Endometrial microvascular endothelial cells (primary cell): ENCODE measurements at regions not wholly inside any gene's neighbourhood (a gene's known extent, or its start where the extent isn't known, plus 50 kb on each side); places are given as distances from the start of the nearest gene placed in this dataset.

Experiments used
- in situ Hi-C: cut with HindIII; loops from 2 replicates; pipeline ENCODE4 v1.10.0; 2017; ENCODE audit warnings: low sequenced_read_pairs, low pct_unique_long_range_greater_than_20kb; ENCODE audit errors: inconsistent ontology term

DNA sequence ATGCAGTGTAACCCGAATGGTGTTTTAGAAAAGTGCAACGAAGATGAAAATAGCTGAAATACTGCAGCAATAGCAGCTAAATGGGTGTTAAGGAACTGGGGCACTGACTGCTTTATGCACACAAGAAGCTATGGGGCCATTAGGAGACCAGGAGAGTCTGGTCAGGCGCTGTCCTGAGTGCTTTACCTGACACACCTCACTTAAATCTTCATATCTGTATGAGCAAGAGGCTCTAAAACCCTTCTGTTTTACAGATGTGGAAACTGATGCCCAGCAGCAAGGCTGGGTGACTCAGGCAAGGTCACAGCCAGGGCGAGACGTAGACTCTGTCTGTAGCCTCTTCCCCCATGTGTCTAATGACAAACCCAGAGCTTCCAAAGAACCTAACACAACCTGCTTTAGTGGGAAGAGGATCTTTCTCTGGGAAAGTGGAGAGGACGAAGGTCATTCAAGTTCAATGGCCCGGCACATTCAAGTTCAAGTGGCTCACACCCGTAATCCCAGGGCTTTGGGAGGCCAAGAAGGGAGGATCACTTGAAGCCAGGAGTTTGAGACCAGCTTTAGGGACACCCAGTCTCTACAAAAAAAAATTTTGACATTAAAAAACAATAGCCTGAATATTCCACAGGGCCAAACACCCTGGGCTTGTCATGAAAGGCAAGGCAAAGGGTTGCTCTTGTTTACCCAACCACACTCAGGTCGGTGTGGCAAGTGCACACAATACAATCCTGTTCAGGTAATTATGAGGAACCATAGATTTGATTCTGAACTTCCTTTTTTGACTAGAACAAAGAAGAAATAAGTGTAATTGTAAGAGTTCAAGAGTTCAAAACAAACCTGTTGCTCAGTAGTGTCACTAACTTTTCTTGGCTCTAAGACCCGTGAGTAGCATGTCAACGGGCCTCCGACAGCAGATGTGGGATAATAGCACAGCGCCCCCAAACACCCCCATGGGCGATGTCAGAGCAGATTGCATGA, 53.7 kb upstream of the KLF6 start:
- in situ Hi-C loops = no loop called here

DNA sequence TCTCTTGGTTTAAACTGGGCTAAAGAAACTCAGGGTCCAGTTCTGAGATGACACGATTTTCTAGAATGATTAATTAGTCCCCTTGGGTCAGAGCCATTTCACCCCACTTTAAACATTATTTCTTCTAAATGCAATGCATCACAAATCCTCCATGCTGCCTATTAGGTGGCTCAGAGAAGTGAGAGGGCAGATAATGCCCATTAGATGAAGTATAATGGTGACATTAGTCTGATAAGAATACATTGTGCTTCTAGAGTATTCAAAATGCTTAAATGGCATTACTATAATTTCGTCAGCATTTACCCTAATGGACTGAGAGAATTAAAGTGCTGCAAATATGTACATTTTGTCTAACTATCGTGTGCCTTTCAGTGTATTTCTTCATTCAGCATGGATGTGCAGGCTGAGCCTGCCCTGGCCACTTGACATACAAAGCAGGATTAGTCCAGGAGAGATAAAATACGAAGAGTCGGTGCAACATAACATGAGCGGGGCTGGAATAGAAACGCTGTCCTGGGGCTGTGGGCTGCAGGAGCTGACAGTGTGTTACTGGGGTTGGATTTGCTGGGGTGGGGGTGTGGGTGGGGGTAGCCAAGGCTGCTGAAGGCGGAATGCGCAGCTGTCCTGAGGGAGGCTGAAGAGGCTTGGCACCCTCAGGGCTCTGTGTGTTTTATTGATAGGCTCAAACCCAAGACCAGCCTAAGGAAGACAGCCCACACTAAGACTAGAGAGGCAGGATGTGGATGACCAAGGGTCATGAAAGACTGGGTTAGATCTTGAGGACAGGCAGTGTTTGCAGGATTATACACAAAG, 52.8 kb upstream of the KLF6 start:
- in situ Hi-C loops = no loop called here

DNA sequence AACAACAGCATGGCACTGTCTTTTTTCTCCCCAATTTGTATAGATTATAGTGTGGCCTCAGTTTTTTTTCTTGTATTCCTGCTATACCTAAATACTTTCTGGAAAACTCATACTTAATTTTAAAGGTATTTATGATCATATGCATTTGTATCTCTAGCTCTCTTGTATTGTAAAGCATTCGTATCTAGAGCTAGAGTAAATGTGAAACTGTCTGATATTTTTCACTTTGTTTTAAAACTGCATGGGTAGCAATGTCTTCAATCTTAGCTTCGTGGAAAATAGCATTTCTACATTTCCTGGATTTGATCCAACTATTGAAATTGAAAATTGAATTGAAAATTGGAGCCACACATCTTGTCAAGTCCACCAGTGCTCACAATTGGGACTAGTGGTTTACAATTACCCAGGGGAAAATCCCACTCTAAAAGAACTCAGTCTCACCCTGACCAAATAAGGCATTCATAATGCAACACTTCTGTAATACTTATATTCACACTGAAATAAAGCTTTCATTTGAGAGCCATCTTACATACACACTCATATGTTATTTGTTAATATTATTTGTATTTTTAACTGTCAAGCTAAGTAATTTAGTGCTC, 51.3 kb upstream of the KLF6 start:
- in situ Hi-C loops = no loop called here

DNA sequence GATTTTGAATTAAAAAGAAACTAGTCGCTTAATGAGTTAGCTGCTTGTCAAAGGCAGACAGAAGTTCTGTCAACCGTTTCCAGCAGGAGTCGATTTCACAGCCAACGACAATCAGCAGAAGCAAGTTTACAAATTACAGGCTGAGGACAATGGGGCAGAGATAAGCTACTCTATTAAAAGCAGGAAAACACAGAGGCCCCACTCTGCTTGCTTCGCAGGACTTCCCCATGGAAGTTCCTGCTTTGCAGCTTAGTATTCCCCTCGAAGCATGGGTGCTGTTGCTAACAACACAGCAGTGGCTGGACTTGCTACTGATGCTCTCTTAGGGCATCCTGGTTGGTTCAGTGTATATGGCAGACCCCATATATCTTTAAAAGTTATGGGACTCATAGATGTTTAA, 50.8 kb upstream of the KLF6 start:
- in situ Hi-C loops = no loop called here

DNA sequence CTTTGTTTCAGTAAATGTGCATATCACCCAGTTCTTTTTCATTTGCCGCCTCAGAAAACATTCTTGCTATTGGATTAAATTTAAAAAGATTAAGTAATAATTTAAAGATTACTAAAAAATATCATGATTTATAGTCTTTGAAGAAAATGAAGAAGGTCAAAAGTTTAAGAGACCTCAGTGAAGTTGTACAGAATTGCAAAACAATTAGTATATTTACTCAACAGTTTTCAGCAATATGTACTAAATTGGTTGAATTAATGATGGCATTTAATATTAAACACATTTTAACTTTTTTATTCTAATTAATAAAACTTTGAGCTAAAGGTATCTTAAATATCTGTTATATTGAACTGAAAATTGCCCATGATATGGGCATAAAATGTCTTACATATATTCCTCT, 49.9 kb upstream of the KLF6 start:
- in situ Hi-C loops = no loop called here
